IMR-90 (cell line): ENCODE measurements at regions not wholly inside any gene's neighbourhood (a gene's known extent, or its start where the extent isn't known, plus 50 kb on each side); places are given as distances from the start of the nearest gene placed in this dataset.
A peak's percentile ranks its signal among the peaks of the same experiment; 100 is the strongest.

Experiments
- ATAC-seq: fragments of 200-7000 bp; cut with Tn5 transposase; 2 replicates; pipeline ENCODE4 v1.9.1; 2020; ENCODE audit warnings: low read depth, mild to moderate bottlenecking, moderate library complexity
- BruUV-seq: library from RNA; stranded (reverse); fragments of 400-500 nt; replicated peaks from 2 replicates; lab custom pipeline; 2021; lab: Mats Ljungman, UMichigan
- CTCF ChIA-PET: fragments of 300-600 bp; formaldehyde crosslinking; extraction: SDS; loops from one replicate; lab custom pipeline; 2021; ENCODE audit warnings: antibody characterized with exemption; lab: Yijun Ruan, JAX
- POLR2A ChIA-PET: fragments of 300-600 bp; sonication (Branson Sonifier 250); formaldehyde crosslinking; loops from one replicate; lab custom pipeline; 2022; ENCODE audit warnings: antibody characterized with exemption; ENCODE audit not compliant: unreplicated experiment; lab: Charles Lee
- DNase-seq: peaks from one replicate; pipeline ENCODE4 v3.0.0; 2013
- H2AFZ ChIP-seq: replicated peaks from 2 replicates; pipeline ENCODE3; 2013; ENCODE audit warnings: low read length, mild to moderate bottlenecking; ENCODE audit not compliant: poor library complexity
- H2AK5ac ChIP-seq: 2 replicates; pipeline ENCODE4 v1.6.1; 2013; ENCODE audit warnings: low read depth, low read length, inconsistent platforms
- H2AK9ac ChIP-seq: replicated peaks from 2 replicates; pipeline ENCODE3; 2013; ENCODE audit warnings: mild to moderate bottlenecking, low read depth, low read length, moderate library complexity; ENCODE audit not compliant: poor library complexity
- H2BK120ac ChIP-seq: 2 replicates; pipeline ENCODE4 v1.6.1; 2013; ENCODE audit warnings: low read depth, low read length, inconsistent platforms
- H2BK15ac ChIP-seq: 3 replicates; pipeline ENCODE4 v1.6.1; 2013; ENCODE audit warnings: low read depth, low read length, inconsistent platforms
- H2BK20ac ChIP-seq: 2 replicates; pipeline ENCODE4 v1.6.1; 2013; ENCODE audit warnings: low read depth, mild to moderate bottlenecking, inconsistent platforms, low read length, moderate library complexity
- H2BK5ac ChIP-seq: 2 replicates; pipeline ENCODE4 v1.6.1; 2013; ENCODE audit warnings: mild to moderate bottlenecking, low read depth, low read length, inconsistent platforms; ENCODE audit not compliant: poor library complexity, severe bottlenecking
- H3K14ac ChIP-seq: replicated peaks from 2 replicates; pipeline ENCODE4 v1.6.1; 2013; ENCODE audit warnings: low read depth, low read length, inconsistent platforms
- H3K18ac ChIP-seq: 2 replicates; pipeline ENCODE4 v1.6.1; 2013; ENCODE audit warnings: low read depth, low read length, control low read depth
- H3K23ac ChIP-seq: 2 replicates; pipeline ENCODE4 v1.6.1; 2013; ENCODE audit warnings: low read depth, low read length, inconsistent platforms
- H3K27ac ChIP-seq: 2 replicates; pipeline ENCODE4 v1.5.1; 2013; ENCODE audit warnings: mild to moderate bottlenecking, control low read depth, low read length; ENCODE audit not compliant: insufficient read depth
- H3K27me3 ChIP-seq: 2 replicates; pipeline ENCODE4 v1.6.1; 2013; ENCODE audit warnings: low read length; ENCODE audit not compliant: control insufficient read depth, insufficient read depth
- H3K36me3 ChIP-seq: 2 replicates; pipeline ENCODE4 v1.6.1; 2013; ENCODE audit warnings: low read length, mixed read lengths; ENCODE audit not compliant: control insufficient read depth, insufficient read depth
- H3K4ac ChIP-seq: 2 replicates; pipeline ENCODE4 v1.6.1; 2013; ENCODE audit warnings: low read depth, low read length, inconsistent platforms
- H3K4me1 ChIP-seq: 2 replicates; pipeline ENCODE4 v1.6.1; 2013; ENCODE audit warnings: low read length, mixed read lengths; ENCODE audit not compliant: control insufficient read depth, insufficient read depth
- H3K4me2 ChIP-seq: 2 replicates; pipeline ENCODE4 v1.6.1; 2013; ENCODE audit warnings: low read depth, mild to moderate bottlenecking, control low read depth, low read length, moderate library complexity
- H3K4me3 ChIP-seq: 2 replicates; pipeline ENCODE4 v1.5.1; 2013; ENCODE audit warnings: low read depth, mild to moderate bottlenecking, control low read depth, low read length, moderate library complexity; ENCODE audit not compliant: insufficient read depth
- H3K56ac ChIP-seq: 2 replicates; pipeline ENCODE4 v1.6.1; 2013; ENCODE audit warnings: low read length, inconsistent platforms; ENCODE audit not compliant: insufficient read depth; ENCODE audit errors: extremely low read depth
- H3K79me1 ChIP-seq, 2 experiments: 2 replicates each; pipeline ENCODE4 v1.6.1; 2013; ENCODE audit warnings: low read length in 2 of 2, inconsistent platforms in 1 of 2, low read depth in 1 of 2
- H3K9ac ChIP-seq: 2 replicates; pipeline ENCODE4 v1.6.1; 2013; ENCODE audit warnings: low read depth, low read length, control low read depth
- H3K9me1 ChIP-seq: 2 replicates; pipeline ENCODE4 v1.6.1; 2013; ENCODE audit warnings: low read length, inconsistent platforms; ENCODE audit not compliant: insufficient read depth
- H3K9me3 ChIP-seq: 2 replicates; pipeline ENCODE4 v1.6.1; 2013; ENCODE audit warnings: low read length; ENCODE audit not compliant: control insufficient read depth, insufficient read depth
- H4K20me1 ChIP-seq: 2 replicates; pipeline ENCODE4 v1.6.1; 2013; ENCODE audit warnings: low read length, inconsistent platforms; ENCODE audit not compliant: insufficient read depth
- H4K5ac ChIP-seq: 2 replicates; pipeline ENCODE4 v1.6.1; 2013; ENCODE audit warnings: mild to moderate bottlenecking, low read depth, low read length, control low read depth
- H4K8ac ChIP-seq, 2 experiments: 2 replicates each; pipeline ENCODE4 v1.6.1; 2013; ENCODE audit warnings: low read depth in 2 of 2, low read length in 2 of 2, control low read depth in 1 of 2, inconsistent platforms in 1 of 2
- H4K91ac ChIP-seq: 2 replicates; pipeline ENCODE4 v1.6.1; 2013; ENCODE audit warnings: low read depth, low read length, inconsistent platforms; ENCODE audit not compliant: insufficient read depth
- CEBPB ChIP-seq: IDR thresholded peaks from 2 replicates; pipeline ENCODE4 v1.6.1; 2012; ENCODE audit warnings: low read depth, low read length, improper control_type of control experiment
- CHD1 ChIP-seq: IDR thresholded peaks from 2 replicates; pipeline ENCODE4 v1.6.1; 2012; ENCODE audit warnings: low read depth, low read length, improper control_type of control experiment
- ELK1 ChIP-seq: fragments of 150-350 bp; IDR thresholded peaks from 2 replicates; pipeline ENCODE4 v1.6.1; 2016; ENCODE audit warnings: low read depth, mild to moderate bottlenecking, low read length, moderate library complexity, borderline replicate concordance
- MAZ ChIP-seq: IDR thresholded peaks from 2 replicates; pipeline ENCODE4 v1.6.1; 2012; ENCODE audit warnings: low read depth, mild to moderate bottlenecking, low read length, improper control_type of control experiment, moderate library complexity, borderline replicate concordance
- MXI1 ChIP-seq: IDR thresholded peaks from 2 replicates; pipeline ENCODE4 v1.6.1; 2012; ENCODE audit warnings: low read depth, mild to moderate bottlenecking, low read length, moderate library complexity, borderline replicate concordance
- NFE2L2 ChIP-seq: fragments of 150-350 bp; IDR thresholded peaks from 2 replicates; pipeline ENCODE4 v1.6.1; 2016; ENCODE audit warnings: low read depth, mild to moderate bottlenecking, low read length
- RAD21 ChIP-seq: IDR thresholded peaks from 2 replicates; pipeline ENCODE4 v1.6.1; 2012; ENCODE audit warnings: low read length, improper control_type of control experiment
- WGBS, 2 experiments: methylation state at CpG; one replicate each; pipeline versions ENCODE4 v1.1.5 to v1.1.7; 2013; ENCODE audit warnings: missing lambda C conversion rate in 2 of 2; ENCODE audit not compliant: insufficient read length in 1 of 2; ENCODE audit errors: extremely low coverage in 2 of 2; 5-methylcytosine and 5-hydroxymethylcytosine counted together
- dilution Hi-C: fragments of 300-500 bp; cut with HindIII; formaldehyde crosslinking; loops from one replicate; pipeline ENCODE4 v1.14.3; 2018; ENCODE audit warnings: low sequenced_read_pairs; ENCODE audit not compliant: unreplicated experiment
- in situ Hi-C: fragments of 300-500 bp; cut with MboI; formaldehyde crosslinking; loops from 3 replicates; pipeline ENCODE4 v1.14.3; 2019; ENCODE audit warnings: low sequenced_read_pairs, inconsistent platforms, mixed read lengths
- intact Hi-C: fragments of 100-400 bp; cut with micrococcal nuclease; formaldehyde crosslinking; loops from 2 replicates; pipeline ENCODE4 v1.10.0; 2022

GRCh38 chr11:15911377-15912044 lies 444.8 kb downstream of the SOX6 start:
- CTCF ChIA-PET: no interaction called here

More at GRCh38 chr11:15911377-15912044, 444.8 kb downstream of the SOX6 start:
- ATAC-seq: peak; percentile 56
- H2AK9ac ChIP-seq: peak overlapping the region; percentile 12
- dilution Hi-C loops: no loop called here
- no peak overlapping the region for H4K5ac ChIP-seq
- no peak overlapping the region for H2AFZ ChIP-seq
- POLR2A ChIA-PET: no interaction called here
- no peak overlapping the region for H3K9ac ChIP-seq
- no peak for TF ChIP-seq NFE2L2
- TF ChIP-seq CEBPB: peak; percentile 54; the same call in 1 of the 2 replicates
- no peak for TF ChIP-seq MXI1
- no peak for TF ChIP-seq RAD21
- no peak for TF ChIP-seq CHD1
- no peak for TF ChIP-seq MAZ
- no peak for TF ChIP-seq ELK1
- peak overlapping the region; percentile 6; the same call in 1 of the 3 replicates for H2BK15ac ChIP-seq
- no peaks in the 10 kb centered on the region for H4K20me1 ChIP-seq
- H3K36me3 ChIP-seq: no peaks in the 10 kb centered on the region
- intact Hi-C loops: loop anchor here (5.0 kb wide), 1 partner anchor 696 kb away; no protein-coding TSS in a partner anchor
- no peak overlapping the region for H2BK20ac ChIP-seq
- no peaks in the 10 kb centered on the region; the same call in 1 of the 2 replicates for H3K27me3 ChIP-seq
- H2BK120ac ChIP-seq: no peak overlapping the region
- H3K27ac ChIP-seq: no peak overlapping the region
- 7% methylated on average over 3 of the region's 6 CpGs; no CpG with 5 or more reads in 1 of the 2 experiments for WGBS, 2 experiments
- H3K4me3 ChIP-seq: no peak overlapping the region
- peak; percentile 74 for DNase-seq
- H4K91ac ChIP-seq: no peak overlapping the region
- peaks cover 13% of the 10 kb centered on the region for H3K9me1 ChIP-seq
- no peaks in the 10 kb centered on the region for H3K79me1 ChIP-seq
- H3K9me3 ChIP-seq: no peaks in the 10 kb centered on the region
- no peak overlapping the region for H4K8ac ChIP-seq
- no peak overlapping the region for H2AK5ac ChIP-seq
- no peak overlapping the region for H3K4me2 ChIP-seq
- H3K56ac ChIP-seq: no peak overlapping the region
- in situ Hi-C loops: no loop called here
- H3K14ac ChIP-seq: no peak overlapping the region
- H3K18ac ChIP-seq: no peak overlapping the region
- no TSS peak for BruUV-seq
- peaks cover 4% of the 10 kb centered on the region; the same call in 1 of the 2 replicates for H3K4me1 ChIP-seq
- no peak overlapping the region for H3K23ac ChIP-seq
- H2BK5ac ChIP-seq: no peak overlapping the region
- peak overlapping the region; percentile 52; the same call in 1 of the 2 replicates for H3K4ac ChIP-seq
